Breast epithelium (tissue), 4 donors: ENCODE measurements at regions not wholly inside any gene's neighbourhood (a gene's known extent, or its start where the extent isn't known, plus 50 kb on each side); places are given as distances from the start of the nearest gene placed in this dataset.

Source experiments
- DNase-seq, 2 donors: peaks; one replicate each; pipeline ENCODE4 v3.0.0-alpha.2; 2019; ENCODE audit warnings: low spot score in 2 of 2
- H3K27ac ChIP-seq, 2 donors: fragments of 200-600 bp; sonication (generic) in 1 of 2; one replicate each; pipeline ENCODE4 v1.5.1; 2016 to 2019; ENCODE audit warnings: mild to moderate bottlenecking in 1 of 2
- H3K27me3 ChIP-seq, 2 donors: fragments of 200-600 bp; sonication (generic) in 1 of 2; one replicate each; pipeline versions ENCODE4 v1.5.1 to v1.6.0; 2017 to 2019; ENCODE audit warnings: control low read depth in 1 of 2, mild to moderate bottlenecking in 1 of 2
- H3K36me3 ChIP-seq: fragments of 200-600 bp; one replicate; pipeline ENCODE4 v1.5.1; 2019
- H3K4me1 ChIP-seq, 2 donors: fragments of 200-600 bp; sonication (generic); one replicate each; pipeline ENCODE4 v1.5.1; 2016 to 2019; ENCODE audit warnings: control low read depth in 1 of 2
- H3K4me3 ChIP-seq, 3 donors: fragments of 200-600 bp; sonication (generic); 1 replicate in 2 of 3; 2 replicates in 1 of 3; pipeline ENCODE4 v1.5.1; 2016 to 2019; ENCODE audit warnings: mild to moderate bottlenecking in 3 of 3, moderate library complexity in 2 of 3
- H3K9me3 ChIP-seq, 2 donors: fragments of 200-600 bp; sonication (generic) in 1 of 2; one replicate each; pipeline ENCODE4 v1.5.1; 2016 to 2019; ENCODE audit warnings: control low read depth in 1 of 2
- CTCF ChIP-seq, 3 donors: fragments of 450-650 bp; IDR thresholded peaks; one replicate each; pipeline ENCODE4 v1.5.1; 2016 to 2017; ENCODE audit warnings: antibody characterized with exemption in 3 of 3, mild to moderate bottlenecking in 3 of 3, moderate library complexity in 3 of 3
- POLR2A ChIP-seq: fragments of 450-650 bp; IDR thresholded peaks from one replicate; pipeline ENCODE4 v1.6.1; 2016; ENCODE audit warnings: antibody characterized with exemption, mild to moderate bottlenecking, moderate library complexity
- POLR2AphosphoS5 ChIP-seq, 3 donors: sonication (generic); formaldehyde crosslinking; IDR thresholded peaks; one replicate each; pipeline ENCODE4 v1.6.1; 2017; ENCODE audit warnings: antibody characterized with exemption in 3 of 3
- intact Hi-C: fragments of 100-400 bp; cut with DNase I; formaldehyde crosslinking; loops from one replicate; pipeline ENCODE4 v1.15.1; 2023; ENCODE audit warnings: low total_unique reads

DNA sequence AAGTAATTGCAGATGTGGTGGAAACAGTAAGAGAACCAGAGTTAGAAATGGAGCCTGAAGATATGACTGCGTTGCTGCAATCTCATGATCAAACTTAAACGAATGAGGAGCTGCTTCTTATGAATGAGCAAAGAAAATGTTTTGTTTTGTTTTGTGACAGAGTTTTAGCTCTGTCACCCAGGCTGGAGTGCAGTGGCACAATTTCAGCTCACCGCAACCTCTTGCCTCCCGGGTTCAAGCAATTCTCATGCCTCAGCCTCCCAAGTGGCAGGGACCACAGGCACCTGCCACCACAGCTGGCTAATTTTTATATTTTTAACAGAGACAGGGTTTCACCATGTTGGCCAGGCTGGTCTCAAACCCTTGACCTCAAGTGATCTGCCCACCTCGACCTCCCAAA, 53.3 kb upstream of the NFASC start:
- Histone ChIP-seq H3K36me3 (no peaks in the 10 kb centered on the region), H3K9me3 (no peaks in the 10 kb centered on the region), H3K4me1 (peaks cover 0 to 8% of the 10 kb centered on the region in 2 donors), H3K27ac (no peak overlapping the region), H3K27me3 (no peaks in the 10 kb centered on the region), H3K4me3 (no peak overlapping the region)
- no peak for TF ChIP-seq POLR2A
- no peak for TF ChIP-seq POLR2AphosphoS5 (IDR thresholded peaks at IDR 0.05)
- no peak for TF ChIP-seq CTCF (IDR thresholded peaks at IDR 0.05)
- DNase-seq = no peak
- intact Hi-C loops = no loop called here

DNA sequence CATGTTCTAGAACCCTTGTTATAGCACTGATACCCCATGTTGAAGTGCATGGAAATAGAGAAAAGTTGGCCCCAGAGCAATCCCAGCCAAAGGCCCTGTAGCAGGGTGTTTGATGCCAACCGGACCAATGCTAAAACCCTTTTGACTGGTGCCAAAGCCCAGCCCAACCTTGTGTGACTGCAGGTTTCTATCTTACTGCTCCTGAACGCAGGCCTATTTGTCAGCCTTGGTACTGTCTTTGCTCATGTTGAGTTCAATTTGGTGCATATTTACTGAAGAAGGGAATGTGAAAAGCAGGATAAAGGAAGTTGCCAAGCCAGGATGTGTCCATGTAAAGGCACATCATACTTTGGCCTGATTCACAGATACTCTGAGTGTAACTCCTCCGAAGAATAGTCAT, 51.7 kb upstream of the NFASC start:
- peak overlapping the region; percentile 90 to 91 for H3K27ac ChIP-seq
- no peaks in the 10 kb centered on the region for H3K9me3 ChIP-seq
- H3K36me3 ChIP-seq = no peaks in the 10 kb centered on the region
- intact Hi-C loops = no loop called here
- H3K27me3 ChIP-seq = no peaks in the 10 kb centered on the region
- TF ChIP-seq POLR2AphosphoS5 (IDR thresholded peaks at IDR 0.05) (no peak), POLR2A (no peak), CTCF (IDR thresholded peaks at IDR 0.05) (peak in 1 of 3 donors; percentile 15)
- H3K4me3 ChIP-seq = no peak overlapping the region
- DNase-seq = peak in 1 of 2 donors; percentile 70
- peaks cover 0 to 8% of the 10 kb centered on the region in 2 donors for H3K4me1 ChIP-seq

DNA sequence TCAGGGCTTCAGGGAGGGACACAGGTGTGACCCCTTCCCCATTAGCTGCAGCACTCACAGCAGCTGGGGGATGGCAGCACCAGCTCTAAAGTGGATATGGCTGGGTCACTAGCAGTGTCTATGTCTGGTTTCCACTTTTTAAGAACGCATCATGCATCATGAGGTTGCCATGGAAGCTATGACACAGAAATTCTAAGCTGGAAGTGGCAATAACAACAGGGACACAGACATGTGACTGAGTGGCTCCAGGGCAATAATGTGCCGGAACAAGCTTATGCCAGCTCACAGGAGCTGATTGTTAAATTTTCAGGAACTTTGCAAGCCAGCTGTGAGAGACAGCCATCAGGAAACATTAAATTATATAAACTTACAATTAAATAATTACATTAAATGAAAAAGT, 51.2 kb upstream of the NFASC start:
- Histone ChIP-seq H3K27ac (peak overlapping the region; percentile 90 to 91), H3K27me3 (no peaks in the 10 kb centered on the region), H3K36me3 (no peaks in the 10 kb centered on the region), H3K4me3 (no peak overlapping the region), H3K4me1 (peaks cover 0 to 8% of the 10 kb centered on the region in 2 donors), H3K9me3 (no peaks in the 10 kb centered on the region)
- intact Hi-C loops = no loop called here
- DNase-seq = peak in 1 of 2 donors; percentile 86
- no peak for TF ChIP-seq CTCF (IDR thresholded peaks at IDR 0.05)
- no peak for TF ChIP-seq POLR2A
- peak in 1 of 3 donors; percentile 19 for TF ChIP-seq POLR2AphosphoS5 (IDR thresholded peaks at IDR 0.05)
